GM19240 (cell line): ENCODE measurements at regions not wholly inside any gene's neighbourhood (a gene's known extent, or its start where the extent isn't known, plus 50 kb on each side); places are given as distances from the start of the nearest gene placed in this dataset.
"Not testable (repeated sequence)": the region's sequence is repeated elsewhere in the genome, so short reads cannot be mapped to it uniquely, and the experiment has no call there.

Experiments used
- DNase-seq: peaks from one replicate; pipeline ENCODE4 v3.0.0; 2011; ENCODE audit warnings: low spot score; ENCODE audit not compliant: insufficient read length

DNA sequence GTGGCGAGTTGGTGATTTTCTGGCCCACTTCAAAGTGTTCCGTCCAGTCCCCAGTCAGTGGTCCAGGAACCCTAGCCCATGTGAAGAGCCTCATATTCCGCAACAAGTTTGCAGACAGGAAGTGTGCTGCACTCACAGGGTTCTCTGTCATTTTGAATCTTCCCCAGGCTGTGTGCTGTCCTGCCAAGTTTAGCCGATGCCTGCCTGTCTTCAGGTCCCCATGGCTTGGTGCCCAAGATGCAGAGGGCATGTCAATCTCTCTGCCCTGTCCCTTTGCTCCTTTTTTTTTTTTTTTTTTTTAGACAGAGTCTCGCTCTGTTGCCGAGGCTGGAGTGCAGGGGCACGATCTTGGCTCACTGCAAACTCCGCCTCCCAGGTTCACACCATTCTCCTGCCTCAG, 69.9 kb upstream of the ATXN1 start:
- no peak for DNase-seq

- DNase-seq, result no peak
Measured at GRCh38 chr6:16828058-16828457, 66.8 kb upstream of the ATXN1 start.

GRCh38 chr6:16827627-16828026, 66.4 kb upstream of the ATXN1 start:
- no peak for DNase-seq

GRCh38 chr6:16825784-16826183, 64.5 kb upstream of the ATXN1 start:
- DNase-seq, result no peak

DNA sequence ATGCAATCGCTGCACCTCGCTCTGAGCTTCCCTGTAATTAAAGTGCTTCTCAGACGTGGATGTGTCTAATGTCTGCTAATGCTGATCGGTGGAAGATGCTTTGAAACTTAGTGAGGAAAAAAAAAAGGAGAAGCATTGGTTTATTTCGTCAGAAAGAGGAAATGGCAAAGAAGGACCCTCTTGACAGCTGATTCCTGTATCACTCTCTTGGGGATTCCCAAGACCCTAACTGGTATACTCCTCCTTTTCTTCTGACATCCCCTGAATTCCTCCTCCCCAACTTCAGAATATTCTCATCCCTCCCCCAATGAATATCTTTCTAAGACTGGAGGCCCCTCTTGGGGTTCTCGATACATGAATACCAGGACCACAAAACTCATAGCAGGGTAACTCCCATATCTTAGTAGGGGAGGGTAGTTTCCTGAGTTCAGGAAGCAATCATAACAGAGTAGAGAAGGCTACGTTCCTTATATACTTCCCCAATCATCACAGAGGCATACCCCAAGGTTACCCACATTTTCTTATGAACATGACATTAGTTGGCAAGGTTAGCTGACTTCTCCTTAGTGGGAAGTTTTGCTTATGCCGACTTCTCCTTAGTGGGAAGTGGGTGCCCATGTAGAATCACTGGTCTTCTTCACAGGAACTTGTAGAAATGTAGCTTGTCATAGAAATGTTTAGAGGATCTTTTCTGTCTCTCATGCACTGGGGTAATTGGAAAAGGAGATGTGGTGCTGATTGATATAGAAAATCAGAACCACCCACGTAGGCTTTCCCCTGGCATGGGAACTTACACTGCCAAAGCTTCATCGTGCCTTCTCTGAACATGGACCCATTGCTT, 63.8 kb upstream of the ATXN1 start:
- no peak for DNase-seq

DNA sequence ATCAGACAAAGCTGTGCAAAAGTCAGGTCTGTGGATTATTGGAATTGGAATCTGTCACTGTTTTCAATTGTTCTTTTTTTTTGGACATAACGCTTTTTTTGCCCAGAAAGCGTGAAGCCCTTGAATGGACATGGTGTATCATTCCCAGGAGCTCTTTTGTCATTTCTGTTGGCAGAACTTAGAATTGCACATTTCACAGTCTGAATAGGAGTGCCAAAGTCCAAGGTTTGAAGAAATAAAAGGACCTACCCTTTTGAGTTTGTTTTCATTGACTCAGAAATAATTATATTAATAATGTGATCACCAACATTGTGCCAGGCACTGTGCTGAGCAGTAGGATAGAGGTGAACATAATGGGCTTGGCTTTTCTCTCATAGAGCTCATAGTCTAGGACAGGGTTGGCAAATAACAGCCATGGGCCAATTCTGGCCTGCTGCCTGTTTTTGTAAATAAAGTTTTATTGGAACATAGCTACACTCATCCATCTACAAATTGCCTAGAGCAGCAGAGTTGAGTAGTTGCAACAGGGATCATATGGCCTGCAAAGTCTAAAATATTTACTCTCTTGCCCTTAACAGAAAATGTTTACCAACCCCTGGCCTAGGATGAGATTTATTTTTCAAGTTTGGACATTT, 62.6 kb upstream of the ATXN1 start:
- DNase-seq, result no peak

GRCh38 chr6:16822975-16823717, 61.9 kb upstream of the ATXN1 start:
- DNase-seq, result no peak

DNA sequence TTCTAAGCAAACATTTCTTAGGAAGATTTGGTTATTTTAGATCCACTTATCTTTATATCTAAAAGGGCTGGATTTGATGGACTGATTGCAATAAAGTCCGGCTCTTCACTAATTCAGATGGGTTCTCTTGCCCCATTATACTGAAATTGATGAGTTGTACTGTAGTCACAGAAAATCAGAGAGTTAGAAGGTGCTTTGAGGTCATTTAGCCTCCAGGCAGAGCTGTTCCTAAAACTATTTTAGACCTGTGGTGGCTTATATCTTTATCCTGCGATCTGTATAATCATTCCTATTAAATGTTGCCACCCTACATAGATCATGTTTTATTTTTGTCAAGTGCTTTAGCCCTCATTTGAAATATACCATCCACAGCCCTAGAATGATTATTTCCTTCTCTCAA, 61.3 kb upstream of the ATXN1 start:
- DNase-seq, result no peak

GRCh38 chr6:16821834-16822264, 60.6 kb upstream of the ATXN1 start:
- DNase-seq, result no peak

DNA sequence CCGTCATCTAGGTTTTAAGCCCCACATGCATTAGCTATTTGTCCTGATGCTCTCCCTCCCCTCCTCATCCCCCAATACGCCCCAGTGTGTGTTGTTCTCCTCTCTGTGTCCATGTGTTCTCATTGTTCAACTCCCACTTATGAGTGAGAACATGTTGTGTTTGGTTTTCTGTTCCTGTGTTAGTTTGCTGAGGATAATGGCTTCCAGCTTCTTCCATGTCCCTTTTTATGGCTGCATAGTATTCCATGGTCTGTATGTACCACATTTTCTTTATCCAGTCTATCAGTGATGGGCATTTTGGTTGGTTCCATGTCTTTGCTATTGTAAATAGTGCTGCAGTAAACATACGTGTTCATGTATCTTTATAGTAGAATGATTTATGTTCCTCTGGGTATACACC, 59.0 kb upstream of the ATXN1 start:
- DNase-seq, result not testable (repeated sequence)

DNA sequence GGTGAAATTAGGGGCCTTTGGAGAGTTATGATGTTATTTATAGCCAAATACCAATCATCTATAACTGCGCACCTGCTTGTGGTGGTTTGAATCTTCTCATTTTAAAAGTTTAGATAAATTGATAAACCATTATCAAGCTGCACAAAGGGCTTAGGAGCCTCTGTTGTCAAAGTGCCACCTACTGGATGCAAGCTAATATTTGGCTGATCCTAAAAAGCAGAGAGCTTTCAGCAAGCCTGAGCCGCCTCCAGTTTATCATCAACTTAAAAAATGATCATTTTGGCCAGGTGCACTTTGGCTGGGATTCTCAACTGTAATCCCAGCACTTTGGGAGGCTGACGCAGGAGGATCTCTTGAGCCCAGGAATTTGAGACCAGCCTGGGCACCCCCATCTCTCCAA, 58.5 kb upstream of the ATXN1 start:
- DNase-seq, result no peak

DNA sequence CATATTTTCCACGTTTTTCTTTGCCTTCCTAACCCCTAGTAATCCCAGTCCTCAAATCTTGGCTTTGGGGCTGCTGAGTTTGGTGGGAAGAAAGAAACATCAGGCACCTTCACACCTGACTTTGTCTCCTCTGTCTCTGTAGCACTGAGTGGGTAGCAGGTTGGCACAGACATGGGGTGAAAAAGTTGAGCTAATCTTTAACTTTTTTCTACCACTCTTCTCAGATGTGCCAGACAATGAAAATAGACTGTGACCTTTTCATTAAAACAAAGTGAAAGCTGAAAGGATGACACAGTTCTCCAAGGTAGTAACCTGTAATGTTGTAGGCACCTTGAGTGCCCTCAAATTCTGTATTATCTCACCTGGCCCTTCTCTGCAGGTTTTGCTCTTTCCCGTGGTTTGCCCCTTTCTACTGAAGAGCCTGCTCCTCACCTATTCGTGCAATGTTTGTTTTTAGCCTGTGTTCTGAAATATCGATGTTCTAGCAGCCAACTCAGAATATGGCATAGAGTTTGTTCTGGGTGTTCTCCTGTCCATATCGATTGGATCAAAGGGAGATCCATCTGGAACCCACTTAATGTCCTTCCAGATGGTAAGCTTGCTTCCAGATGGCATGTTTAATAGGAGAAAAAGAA, 57.8 kb upstream of the ATXN1 start:
- no peak for DNase-seq

DNA sequence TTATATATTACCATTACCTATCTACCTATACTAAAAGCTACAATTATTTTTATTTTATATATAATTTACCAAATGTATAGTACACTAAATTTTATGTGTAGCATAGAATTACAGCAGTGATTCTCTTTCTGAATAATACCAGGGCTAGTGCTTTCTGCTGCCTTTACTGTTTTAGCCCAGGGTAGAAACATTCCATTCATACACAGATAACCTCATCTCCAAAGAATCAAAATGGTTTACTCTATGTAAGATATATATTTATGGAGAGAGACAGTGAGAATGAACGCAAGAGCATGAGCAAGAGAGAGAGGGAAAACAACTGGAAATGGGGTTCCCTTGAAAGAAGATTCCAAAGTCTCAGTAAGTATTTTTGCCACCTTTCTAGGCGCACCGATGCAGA, 56.3 kb upstream of the ATXN1 start:
- DNase-seq, result no peak

DNA sequence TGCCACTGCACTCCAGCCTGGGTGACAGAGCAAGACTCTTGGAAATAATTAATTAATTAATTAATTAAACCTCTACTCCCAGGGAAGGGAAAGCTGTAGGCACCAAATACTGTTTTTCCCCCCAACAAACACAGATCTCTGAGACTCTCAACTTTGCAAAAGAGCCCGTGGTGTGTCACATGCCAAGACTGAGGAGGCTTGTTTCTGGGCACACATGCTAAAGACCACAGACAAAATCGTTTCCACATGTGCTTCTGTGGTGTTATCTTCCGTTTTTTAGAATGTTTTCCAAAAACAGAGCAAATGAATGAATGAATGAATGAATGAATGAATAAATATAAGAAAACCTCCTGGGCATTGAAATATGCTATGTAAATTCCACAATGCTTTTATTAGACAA, 55.6 kb upstream of the ATXN1 start:
- DNase-seq, result no peak

DNA sequence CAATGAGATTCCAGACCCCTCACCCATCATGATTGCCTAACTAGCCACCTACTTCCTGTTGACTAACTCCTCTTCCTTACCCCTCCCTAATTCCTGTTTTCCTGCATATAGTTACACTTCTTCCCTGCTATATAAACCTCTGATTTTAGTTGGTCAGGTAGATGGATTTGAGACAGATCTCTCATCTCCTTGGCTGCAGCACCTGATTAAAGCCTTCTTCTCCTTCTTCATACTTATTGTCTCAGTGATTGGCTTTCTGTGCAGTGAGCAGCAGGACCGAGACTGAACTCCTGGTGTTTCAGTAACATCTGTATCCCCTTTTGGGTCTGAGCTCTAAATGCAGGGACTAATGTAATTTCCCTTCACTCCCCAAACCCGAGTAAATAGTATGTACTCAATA, 51.7 kb upstream of the ATXN1 start:
- DNase-seq, result no peak

GRCh38 chr6:16811277-16811979, 50.2 kb upstream of the ATXN1 start:
- DNase-seq, result no peak
